ENCODE measurements at regions not wholly inside any gene's neighbourhood (a gene's known extent, or its start where the extent isn't known, plus 50 kb on each side); places are given as distances from the start of the nearest gene placed in this dataset.

GRCh38 chr6:93916716-93917115 is 497.4 kb upstream of the EPHA7 start:
- no CpG with 5 or more reads among the region's 1 CpG for WGBS (ENCODE audit: insufficient coverage)
- CTCF ChIA-PET = no interaction called here
- H3K27ac Mint-ChIP-seq = no peak overlapping the region

GRCh38 chr6:93915961-93916360 is 496.6 kb upstream of the EPHA7 start:
- H3K9me3 ChIP-seq (ENCODE audit: control extremely low read depth in 1 of 3, control insufficient read depth in 2 of 3, insufficient read depth in 1 of 3, low read length in 2 of 3) = no peaks in the 10 kb centered on the region
- no peaks in the 10 kb centered on the region for H4K20me1 ChIP-seq (ENCODE audit: control insufficient read depth, insufficient read depth, low read length, poor library complexity, severe bottlenecking)
- no peak overlapping the region for H3K27ac ChIP-seq (ENCODE audit: low read length in 2 of 2)
- H3K36me3 ChIP-seq (replicated peaks in 1 of 2; ENCODE audit: control extremely low read depth in 1 of 2, control insufficient read depth in 1 of 2, extremely low read depth in 1 of 2, insufficient read depth in 2 of 2, low read length in 1 of 2) = no peaks in the 10 kb centered on the region
- TF ChIP-seq EZH2 (IDR thresholded peaks at IDR 0.05; ENCODE audit: borderline replicate concordance, insufficient read depth, low read depth, low read length, poor library complexity, severe bottlenecking) (no peak), CTCF (IDR thresholded peaks at IDR 0.05) (no peak)
- ChIA-PET CTCF (no interaction called here), POLR2A (no interaction called here)
- Mint-ChIP-seq H3K9me3 (ENCODE audit: insufficient read depth) (no peaks in the 10 kb centered on the region), H3K27me3 (no peaks in the 10 kb centered on the region), H3K27ac (no peak overlapping the region), H3K4me1 (no peaks in the 10 kb centered on the region), H3K4me3 (no peak overlapping the region)
- DNase-seq (no peak), ATAC-seq (ENCODE audit: low read depth) (no peak)
- H3K4me1 ChIP-seq (ENCODE audit: control insufficient read depth in 2 of 2, insufficient read depth in 2 of 2, low read length in 2 of 2) = no peaks in the 10 kb centered on the region
- no peaks in the 10 kb centered on the region for H3K27me3 ChIP-seq (replicated peaks in 1 of 4; ENCODE audit: control extremely low read depth in 1 of 4, control insufficient read depth in 3 of 4, insufficient read depth in 4 of 4, low read length in 3 of 4)
- no peaks in the 10 kb centered on the region for H3K79me2 ChIP-seq (ENCODE audit: control insufficient read depth, insufficient read depth, low read length)
- no peak overlapping the region for H3K4me2 ChIP-seq (replicated peaks; ENCODE audit: low read depth, low read length, poor library complexity, severe bottlenecking)
- no peak overlapping the region for H2AFZ ChIP-seq (ENCODE audit: insufficient read depth, low read depth, low read length, poor library complexity, severe bottlenecking)
- no peak overlapping the region for H3K9ac ChIP-seq (ENCODE audit: low read length)
- intact Hi-C loops (cut with micrococcal nuclease) = no loop called here
- H3K4me3 ChIP-seq (ENCODE audit: control extremely low read depth in 1 of 5, extremely low read depth in 1 of 5, insufficient read depth in 1 of 5, low read depth in 2 of 5, low read length in 4 of 5) = no peak overlapping the region

More at GRCh38 chr6:93916716-93917115, 497.4 kb upstream of the EPHA7 start:
- Histone ChIP-seq H3K9me3 (ENCODE audit: control extremely low read depth in 1 of 3, control insufficient read depth in 2 of 3, insufficient read depth in 1 of 3, low read length in 2 of 3) (no peaks in the 10 kb centered on the region), H4K20me1 (ENCODE audit: control insufficient read depth, insufficient read depth, low read length, poor library complexity, severe bottlenecking) (no peaks in the 10 kb centered on the region), H3K4me1 (ENCODE audit: control insufficient read depth in 2 of 2, insufficient read depth in 2 of 2, low read length in 2 of 2) (no peaks in the 10 kb centered on the region), H3K4me3 (ENCODE audit: control extremely low read depth in 1 of 5, extremely low read depth in 1 of 5, insufficient read depth in 1 of 5, low read depth in 2 of 5, low read length in 4 of 5) (no peak overlapping the region), H3K4me2 (replicated peaks; ENCODE audit: low read depth, low read length, poor library complexity, severe bottlenecking) (no peak overlapping the region), H3K36me3 (replicated peaks in 1 of 2; ENCODE audit: control extremely low read depth in 1 of 2, control insufficient read depth in 1 of 2, extremely low read depth in 1 of 2, insufficient read depth in 2 of 2, low read length in 1 of 2) (no peaks in the 10 kb centered on the region), H3K79me2 (ENCODE audit: control insufficient read depth, insufficient read depth, low read length) (no peaks in the 10 kb centered on the region), H3K27me3 (replicated peaks in 1 of 4; ENCODE audit: control extremely low read depth in 1 of 4, control insufficient read depth in 3 of 4, insufficient read depth in 4 of 4, low read length in 3 of 4) (no peaks in the 10 kb centered on the region), H3K9ac (ENCODE audit: low read length) (no peak overlapping the region), H2AFZ (ENCODE audit: insufficient read depth, low read depth, low read length, poor library complexity, severe bottlenecking) (no peak overlapping the region), H3K27ac (ENCODE audit: low read length in 2 of 2) (no peak overlapping the region)
- no peaks in the 10 kb centered on the region for H3K27me3 Mint-ChIP-seq
- no peaks in the 10 kb centered on the region for H3K9me3 Mint-ChIP-seq (ENCODE audit: insufficient read depth)
- intact Hi-C loops (cut with micrococcal nuclease) = no loop called here
- H3K4me3 Mint-ChIP-seq = no peak overlapping the region
- H3K4me1 Mint-ChIP-seq = no peaks in the 10 kb centered on the region
- TF ChIP-seq CTCF (IDR thresholded peaks at IDR 0.05) = no peak
- TF ChIP-seq EZH2 (IDR thresholded peaks at IDR 0.05; ENCODE audit: borderline replicate concordance, insufficient read depth, low read depth, low read length, poor library complexity, severe bottlenecking) = no peak
- POLR2A ChIA-PET = no interaction called here
- no peak for ATAC-seq (ENCODE audit: low read depth)
- DNase-seq = no peak

Measured in B cell (primary cell).